ENCODE measurements at regions not wholly inside any gene's neighbourhood (a gene's known extent, or its start where the extent isn't known, plus 50 kb on each side); places are given as distances from the start of the nearest gene placed in this dataset.

DNA sequence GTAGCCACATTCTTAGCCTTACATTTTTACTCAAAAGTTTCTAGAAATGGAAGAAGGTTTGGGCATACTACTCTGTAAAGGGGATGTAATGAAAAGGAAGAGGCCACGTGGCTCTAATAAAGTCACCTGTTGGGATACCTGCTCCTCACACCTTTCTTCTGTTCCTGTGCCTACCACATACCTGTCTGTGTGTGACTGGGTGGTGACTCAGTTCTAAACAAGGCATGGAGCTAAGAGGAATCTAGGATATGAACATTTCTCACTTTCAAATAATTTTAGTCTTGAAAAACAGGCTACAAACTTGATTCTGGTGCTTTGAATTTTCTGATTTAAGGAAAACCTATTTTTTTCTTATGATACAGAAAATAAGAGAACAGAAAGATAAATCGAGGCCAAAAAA is 363.6 kb downstream of the RFPL4B start:
- intact Hi-C loops (cut with micrococcal nuclease), result no loop called here
- TF ChIP-seq, protein P1, sequence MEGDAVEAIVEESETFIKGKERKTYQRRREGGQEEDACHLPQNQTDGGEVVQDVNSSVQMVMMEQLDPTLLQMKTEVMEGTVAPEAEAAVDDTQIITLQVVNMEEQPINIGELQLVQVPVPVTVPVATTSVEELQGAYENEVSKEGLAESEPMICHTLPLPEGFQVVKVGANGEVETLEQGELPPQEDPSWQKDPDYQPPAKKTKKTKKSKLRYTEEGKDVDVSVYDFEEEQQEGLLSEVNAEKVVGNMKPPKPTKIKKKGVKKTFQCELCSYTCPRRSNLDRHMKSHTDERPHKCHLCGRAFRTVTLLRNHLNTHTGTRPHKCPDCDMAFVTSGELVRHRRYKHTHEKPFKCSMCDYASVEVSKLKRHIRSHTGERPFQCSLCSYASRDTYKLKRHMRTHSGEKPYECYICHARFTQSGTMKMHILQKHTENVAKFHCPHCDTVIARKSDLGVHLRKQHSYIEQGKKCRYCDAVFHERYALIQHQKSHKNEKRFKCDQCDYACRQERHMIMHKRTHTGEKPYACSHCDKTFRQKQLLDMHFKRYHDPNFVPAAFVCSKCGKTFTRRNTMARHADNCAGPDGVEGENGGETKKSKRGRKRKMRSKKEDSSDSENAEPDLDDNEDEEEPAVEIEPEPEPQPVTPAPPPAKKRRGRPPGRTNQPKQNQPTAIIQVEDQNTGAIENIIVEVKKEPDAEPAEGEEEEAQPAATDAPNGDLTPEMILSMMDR (IDR thresholded peaks at IDR 0.05; ENCODE audit: borderline replicate concordance), result no peak
- Histone ChIP-seq H3K4me1 (no peaks in the 10 kb centered on the region), H3K36me3 (no peaks in the 10 kb centered on the region), H3K4me3 (no peak overlapping the region), H3K9me3 (replicated peaks) (no peaks in the 10 kb centered on the region), H3K27me3 (ENCODE audit: low read depth) (no peaks in the 10 kb centered on the region), H3K27ac (replicated peaks) (no peak overlapping the region)
- DNase-seq, result no peak

DNA sequence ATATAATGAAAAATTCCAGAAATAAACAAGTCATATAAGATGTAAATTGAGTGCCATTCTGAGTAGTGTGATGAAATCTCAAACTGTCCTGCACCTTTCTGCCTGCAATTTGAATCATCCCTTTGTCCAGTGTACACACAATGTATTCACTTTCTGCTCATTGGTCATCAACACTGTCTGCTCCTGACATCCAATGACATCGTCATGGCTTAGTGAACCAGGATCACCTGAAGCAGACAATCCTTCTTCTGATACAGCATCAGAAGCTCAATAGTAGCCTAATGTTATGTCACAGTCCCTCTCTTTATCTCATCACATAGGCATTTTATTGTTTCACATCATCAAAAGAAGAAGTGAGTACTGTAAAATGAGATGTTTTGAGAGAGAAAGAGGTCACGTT is 366.3 kb downstream of the RFPL4B start:
- DNase-seq, result no peak
- TF ChIP-seq, protein P1 (IDR thresholded peaks at IDR 0.05; ENCODE audit: borderline replicate concordance), result no peak
- intact Hi-C loops (cut with micrococcal nuclease), result no loop called here
- Histone ChIP-seq H3K9me3 (replicated peaks) (peaks cover 4% of the 10 kb centered on the region), H3K27ac (replicated peaks) (no peak overlapping the region), H3K4me3 (no peak overlapping the region), H3K36me3 (no peaks in the 10 kb centered on the region), H3K27me3 (ENCODE audit: low read depth) (no peaks in the 10 kb centered on the region), H3K4me1 (no peaks in the 10 kb centered on the region)

DNA sequence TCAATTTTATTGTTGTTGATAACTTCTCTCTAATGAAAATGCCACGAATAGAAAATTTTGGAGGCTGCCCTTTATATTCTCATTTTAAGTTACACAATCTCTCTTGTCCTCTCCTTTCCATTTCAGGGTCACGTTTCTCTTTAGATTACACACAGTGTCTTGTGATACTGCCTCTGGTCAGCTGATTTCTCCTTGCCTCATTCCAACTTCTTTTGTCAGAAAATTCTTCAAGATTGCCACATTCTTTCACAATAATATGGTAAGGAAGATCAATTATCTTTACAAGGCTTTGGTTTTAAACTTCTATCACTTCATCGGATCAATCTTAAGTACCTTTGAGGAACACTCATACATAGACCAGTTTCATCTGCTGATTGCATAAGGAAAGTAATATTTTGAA is 370.3 kb downstream of the RFPL4B start:
- DNase-seq, result no peak
- Histone ChIP-seq H3K4me3 (no peak overlapping the region), H3K27me3 (ENCODE audit: low read depth) (no peaks in the 10 kb centered on the region), H3K9me3 (replicated peaks) (peaks cover 4% of the 10 kb centered on the region), H3K4me1 (no peaks in the 10 kb centered on the region), H3K36me3 (no peaks in the 10 kb centered on the region), H3K27ac (replicated peaks) (no peak overlapping the region)
- TF ChIP-seq, protein P1 (IDR thresholded peaks at IDR 0.05; ENCODE audit: borderline replicate concordance), result no peak
- intact Hi-C loops (cut with micrococcal nuclease), result no loop called here

DNA sequence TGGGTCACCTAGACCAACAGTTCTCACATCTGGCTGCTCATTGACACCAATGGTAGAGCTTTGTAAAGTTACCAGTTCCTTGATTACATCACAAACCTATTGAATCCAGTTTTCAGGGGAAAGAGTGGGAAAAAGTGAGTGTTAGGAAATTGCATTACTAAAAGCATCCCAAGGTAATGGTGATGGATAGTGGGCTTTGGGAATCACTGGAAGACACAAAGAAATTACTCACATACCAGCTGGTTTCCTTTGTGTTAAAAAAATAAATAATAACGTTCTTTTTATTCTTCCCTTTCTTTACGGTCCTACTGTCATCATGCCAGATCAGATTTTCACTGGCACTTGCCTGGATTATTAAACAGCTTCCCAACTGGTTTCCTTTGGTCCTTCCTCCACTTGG is 370.7 kb downstream of the RFPL4B start:
- Histone ChIP-seq H3K36me3 (no peaks in the 10 kb centered on the region), H3K27ac (replicated peaks) (no peak overlapping the region), H3K27me3 (ENCODE audit: low read depth) (no peaks in the 10 kb centered on the region), H3K4me3 (no peak overlapping the region), H3K4me1 (no peaks in the 10 kb centered on the region), H3K9me3 (replicated peaks) (peaks cover 4% of the 10 kb centered on the region)
- intact Hi-C loops (cut with micrococcal nuclease), result no loop called here
- no peak for DNase-seq
- TF ChIP-seq, protein P1 (IDR thresholded peaks at IDR 0.05; ENCODE audit: borderline replicate concordance), result no peak

DNA sequence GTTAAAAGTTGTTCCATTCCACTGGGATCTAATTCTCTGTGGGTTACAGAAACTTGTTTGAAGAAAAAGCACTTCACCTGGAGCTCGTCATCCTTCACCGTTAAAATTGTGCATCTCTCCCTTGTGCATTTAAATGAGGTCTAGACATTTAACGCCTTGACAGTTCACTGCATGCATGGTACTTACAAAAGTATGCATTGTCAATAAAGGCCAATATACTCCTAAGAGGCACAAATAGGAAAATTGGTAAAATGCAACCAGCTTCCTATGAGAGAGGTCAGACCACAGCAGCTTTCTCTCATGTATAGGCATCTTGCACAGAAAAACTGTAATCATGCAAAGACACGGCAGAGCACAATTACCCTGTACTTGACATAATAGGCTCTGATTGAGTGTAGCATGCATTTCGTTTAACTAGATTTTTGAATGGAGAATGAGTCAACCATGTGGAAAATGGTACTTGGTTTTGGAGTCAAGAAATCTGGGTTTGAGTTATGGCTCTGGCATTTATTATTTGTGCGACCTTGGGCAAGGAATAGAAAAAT is 378.5 kb downstream of the RFPL4B start:
- Histone ChIP-seq H3K4me3 (no peak overlapping the region), H3K27ac (replicated peaks) (no peak overlapping the region), H3K36me3 (no peaks in the 10 kb centered on the region), H3K27me3 (ENCODE audit: low read depth) (no peaks in the 10 kb centered on the region), H3K4me1 (no peaks in the 10 kb centered on the region), H3K9me3 (replicated peaks) (no peaks in the 10 kb centered on the region)
- TF ChIP-seq, protein P1 (IDR thresholded peaks at IDR 0.05; ENCODE audit: borderline replicate concordance), result no peak
- no peak for DNase-seq
- intact Hi-C loops (cut with micrococcal nuclease), result no loop called here

All from left ventricle myocardium inferior (tissue), 1 donor.